DOHH2 (cell line): ENCODE measurements at regions not wholly inside any gene's neighbourhood (a gene's known extent, or its start where the extent isn't known, plus 50 kb on each side); places are given as distances from the start of the nearest gene placed in this dataset.

ENCODE experiments used
- H3F3A ChIP-seq: fragments of 200-600 bp; sonication (generic), shearing (Covaris generic); 2 replicates; pipeline ENCODE4 v1.6.0; 2016; ENCODE audit warnings: antibody characterized with exemption, mild to moderate bottlenecking; ENCODE audit not compliant: control insufficient read depth, insufficient read depth
- H3K27ac ChIP-seq: fragments of 200-600 bp; sonication (generic); 2 replicates; pipeline ENCODE4 v1.5.1; 2014; ENCODE audit warnings: low read depth, mild to moderate bottlenecking, low read length, moderate library complexity
- H3K27me3 ChIP-seq: fragments of 200-600 bp; sonication (generic); 2 replicates; pipeline ENCODE4 v1.6.1; 2014; ENCODE audit warnings: mild to moderate bottlenecking, low read length, mixed read lengths; ENCODE audit not compliant: control insufficient read depth
- H3K36me3 ChIP-seq: fragments of 200-600 bp; sonication (generic); 2 replicates; pipeline ENCODE4 v1.6.1; 2014; ENCODE audit warnings: mild to moderate bottlenecking, low read length, moderate library complexity, mixed read lengths; ENCODE audit not compliant: control insufficient read depth
- H3K4me1 ChIP-seq: fragments of 200-600 bp; sonication (generic); 2 replicates; pipeline ENCODE4 v1.6.1; 2014; ENCODE audit warnings: mild to moderate bottlenecking, low read length, mixed read lengths; ENCODE audit not compliant: control insufficient read depth
- H3K4me2 ChIP-seq: fragments of 200-600 bp; sonication (generic); 2 replicates; pipeline ENCODE4 v1.6.0; 2014; ENCODE audit warnings: mild to moderate bottlenecking, low read length, moderate library complexity
- H3K4me3 ChIP-seq: fragments of 200-600 bp; sonication (generic); 2 replicates; pipeline ENCODE4 v1.5.1; 2014; ENCODE audit warnings: mild to moderate bottlenecking, low read length, mixed read lengths
- H3K79me2 ChIP-seq: fragments of 200-600 bp; sonication (generic); 2 replicates; pipeline ENCODE4 v1.6.1; 2014; ENCODE audit warnings: mild to moderate bottlenecking, low read length, mixed read lengths; ENCODE audit not compliant: control insufficient read depth
- H3K9me2 ChIP-seq: fragments of 200-600 bp; sonication (generic); replicated peaks from 2 replicates; pipeline ENCODE4 v1.6.1; 2014; ENCODE audit warnings: mild to moderate bottlenecking, low read length, mixed read lengths; ENCODE audit not compliant: control insufficient read depth
- H3K9me3 ChIP-seq: fragments of 200-600 bp; sonication (generic); 2 replicates; pipeline ENCODE4 v1.6.1; 2014; ENCODE audit warnings: antibody characterized with exemption, low read length, mixed read lengths; ENCODE audit not compliant: control insufficient read depth, insufficient read depth
- H4K20me1 ChIP-seq: fragments of 200-600 bp; sonication (generic); 2 replicates; pipeline ENCODE4 v1.6.0; 2014; ENCODE audit warnings: low read depth, mild to moderate bottlenecking, antibody characterized with exemption, low read length, moderate library complexity; ENCODE audit not compliant: control insufficient read depth, insufficient read depth
- EZH2phosphoT487 ChIP-seq: fragments of 200-600 bp; sonication (generic); IDR thresholded peaks from 2 replicates; pipeline ENCODE4 v1.6.1; 2017; ENCODE audit warnings: borderline replicate concordance, mild to moderate bottlenecking, antibody characterized with exemption, low read length, moderate library complexity, mixed read lengths
- TF ChIP-seq, protein P1 (sequence below): fragments of 200-600 bp; sonication (generic); IDR thresholded peaks from one replicate; pipeline ENCODE4 v1.5.1; 2014; ENCODE audit warnings: antibody characterized with exemption, mild to moderate bottlenecking, low read depth, low read length; ENCODE audit not compliant: poor library complexity, severe bottlenecking

DNA sequence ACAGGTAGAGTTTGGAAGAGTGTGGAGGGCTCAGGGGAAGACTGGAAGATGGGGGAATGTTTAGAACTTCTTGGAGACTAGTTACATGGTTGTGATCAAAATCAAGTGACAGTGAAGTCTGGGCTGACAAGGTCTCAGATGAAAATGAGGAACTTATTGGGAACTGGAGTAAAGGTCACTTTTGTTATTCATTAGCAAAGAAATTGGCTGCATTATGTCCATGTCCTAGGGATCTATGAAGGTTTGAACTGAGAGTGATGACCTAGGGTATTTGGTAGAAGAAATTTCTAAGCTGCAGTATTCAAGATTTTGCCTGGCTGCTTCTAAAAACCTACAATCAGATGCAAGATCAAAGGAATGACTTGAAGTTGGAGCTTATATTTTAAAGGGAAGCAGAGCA lies 747.1 kb downstream of the KCNJ2 start:
- Histone ChIP-seq H3F3A (no peaks in the 10 kb centered on the region), H3K4me1 (no peaks in the 10 kb centered on the region), H3K4me3 (no peak overlapping the region), H4K20me1 (no peaks in the 10 kb centered on the region), H3K9me2 (no peaks in the 10 kb centered on the region), H3K27ac (no peak overlapping the region), H3K36me3 (no peaks in the 10 kb centered on the region), H3K27me3 (no peaks in the 10 kb centered on the region), H3K9me3 (no peaks in the 10 kb centered on the region), H3K4me2 (no peak overlapping the region), H3K79me2 (no peaks in the 10 kb centered on the region)
- no peak for TF ChIP-seq EZH2phosphoT487
- TF ChIP-seq, protein P1, sequence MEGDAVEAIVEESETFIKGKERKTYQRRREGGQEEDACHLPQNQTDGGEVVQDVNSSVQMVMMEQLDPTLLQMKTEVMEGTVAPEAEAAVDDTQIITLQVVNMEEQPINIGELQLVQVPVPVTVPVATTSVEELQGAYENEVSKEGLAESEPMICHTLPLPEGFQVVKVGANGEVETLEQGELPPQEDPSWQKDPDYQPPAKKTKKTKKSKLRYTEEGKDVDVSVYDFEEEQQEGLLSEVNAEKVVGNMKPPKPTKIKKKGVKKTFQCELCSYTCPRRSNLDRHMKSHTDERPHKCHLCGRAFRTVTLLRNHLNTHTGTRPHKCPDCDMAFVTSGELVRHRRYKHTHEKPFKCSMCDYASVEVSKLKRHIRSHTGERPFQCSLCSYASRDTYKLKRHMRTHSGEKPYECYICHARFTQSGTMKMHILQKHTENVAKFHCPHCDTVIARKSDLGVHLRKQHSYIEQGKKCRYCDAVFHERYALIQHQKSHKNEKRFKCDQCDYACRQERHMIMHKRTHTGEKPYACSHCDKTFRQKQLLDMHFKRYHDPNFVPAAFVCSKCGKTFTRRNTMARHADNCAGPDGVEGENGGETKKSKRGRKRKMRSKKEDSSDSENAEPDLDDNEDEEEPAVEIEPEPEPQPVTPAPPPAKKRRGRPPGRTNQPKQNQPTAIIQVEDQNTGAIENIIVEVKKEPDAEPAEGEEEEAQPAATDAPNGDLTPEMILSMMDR: no peak

DNA sequence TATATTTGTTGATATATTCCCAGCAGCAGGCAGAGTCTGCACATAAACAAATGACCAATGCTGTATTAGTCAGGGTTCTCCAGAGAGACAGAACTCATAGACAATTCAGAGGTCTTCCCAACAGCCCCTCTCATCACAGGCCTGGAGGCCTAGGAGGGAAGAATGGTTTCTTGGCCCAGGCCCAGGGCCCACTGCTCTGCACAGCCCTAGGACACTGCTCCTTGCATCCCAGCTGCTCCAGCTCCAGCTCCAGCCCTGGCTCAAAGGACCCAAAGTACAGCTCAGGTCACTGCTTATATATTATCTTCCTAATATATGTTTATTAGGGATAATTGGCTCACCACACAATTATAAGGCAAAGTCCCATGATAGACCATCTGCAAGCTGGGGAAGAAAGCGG lies 749.9 kb downstream of the KCNJ2 start:
- Histone ChIP-seq H3K9me2 (no peaks in the 10 kb centered on the region), H3K4me2 (no peak overlapping the region), H3F3A (no peaks in the 10 kb centered on the region), H3K79me2 (no peaks in the 10 kb centered on the region), H3K4me3 (no peak overlapping the region), H4K20me1 (no peaks in the 10 kb centered on the region), H3K9me3 (no peaks in the 10 kb centered on the region), H3K27me3 (no peaks in the 10 kb centered on the region), H3K36me3 (no peaks in the 10 kb centered on the region), H3K4me1 (no peaks in the 10 kb centered on the region), H3K27ac (no peak overlapping the region)
- no peak for TF ChIP-seq EZH2phosphoT487
- TF ChIP-seq, protein P1: no peak

DNA sequence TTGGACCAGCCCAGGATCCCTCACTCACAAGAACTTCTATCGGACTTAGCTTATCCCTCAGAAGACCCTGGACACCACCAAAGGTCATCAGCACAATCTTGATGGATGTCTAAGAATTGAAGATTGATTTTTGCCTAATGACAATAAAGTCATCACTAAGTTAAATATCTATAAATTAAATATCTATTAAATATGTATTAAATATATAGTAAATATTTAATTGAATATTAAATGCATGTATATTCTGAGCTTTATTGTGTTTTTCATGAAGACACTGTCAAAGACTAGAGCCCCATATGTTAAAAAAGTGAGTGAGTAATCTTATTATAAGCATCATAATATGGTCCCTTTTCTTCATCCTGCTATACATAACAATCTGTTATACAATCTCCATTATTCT lies 751.1 kb downstream of the KCNJ2 start:
- Histone ChIP-seq H3K9me2 (no peaks in the 10 kb centered on the region), H3K4me3 (no peak overlapping the region), H3K27ac (no peak overlapping the region), H3K36me3 (no peaks in the 10 kb centered on the region), H3K4me2 (no peak overlapping the region), H3K27me3 (no peaks in the 10 kb centered on the region), H4K20me1 (no peaks in the 10 kb centered on the region), H3K79me2 (no peaks in the 10 kb centered on the region), H3K9me3 (no peaks in the 10 kb centered on the region), H3F3A (no peaks in the 10 kb centered on the region), H3K4me1 (no peaks in the 10 kb centered on the region)
- TF ChIP-seq, protein P1: no peak
- TF ChIP-seq EZH2phosphoT487: no peak

DNA sequence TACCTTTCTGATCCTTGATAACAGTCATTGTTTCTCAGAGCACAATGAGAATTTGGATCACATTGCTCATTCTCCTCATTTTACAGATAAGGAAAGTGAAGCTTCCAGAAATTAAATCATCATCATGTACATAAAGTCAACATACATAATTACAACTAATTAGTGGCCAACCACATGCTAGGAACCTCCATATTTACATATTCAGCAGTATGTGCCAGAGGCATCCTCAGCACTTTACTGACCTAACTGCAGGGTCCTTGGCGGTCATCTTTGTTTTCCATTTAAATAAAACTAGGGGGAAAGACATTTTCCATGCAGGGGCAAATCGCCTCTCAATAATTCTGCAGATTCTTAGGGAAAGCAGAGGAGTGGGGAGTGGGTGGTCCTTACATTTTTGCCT lies 752.9 kb downstream of the KCNJ2 start:
- Histone ChIP-seq H3K9me3 (no peaks in the 10 kb centered on the region), H3K4me2 (no peak overlapping the region), H3K27ac (no peak overlapping the region), H3K4me1 (no peaks in the 10 kb centered on the region), H3F3A (no peaks in the 10 kb centered on the region), H4K20me1 (no peaks in the 10 kb centered on the region), H3K4me3 (no peak overlapping the region), H3K36me3 (no peaks in the 10 kb centered on the region), H3K79me2 (no peaks in the 10 kb centered on the region), H3K9me2 (no peaks in the 10 kb centered on the region), H3K27me3 (no peaks in the 10 kb centered on the region)
- no peak for TF ChIP-seq EZH2phosphoT487
- TF ChIP-seq, protein P1: no peak
